ENCODE measurements at regions not wholly inside any gene's neighbourhood (a gene's known extent, or its start where the extent isn't known, plus 50 kb on each side); places are given as distances from the start of the nearest gene placed in this dataset.

DNA sequence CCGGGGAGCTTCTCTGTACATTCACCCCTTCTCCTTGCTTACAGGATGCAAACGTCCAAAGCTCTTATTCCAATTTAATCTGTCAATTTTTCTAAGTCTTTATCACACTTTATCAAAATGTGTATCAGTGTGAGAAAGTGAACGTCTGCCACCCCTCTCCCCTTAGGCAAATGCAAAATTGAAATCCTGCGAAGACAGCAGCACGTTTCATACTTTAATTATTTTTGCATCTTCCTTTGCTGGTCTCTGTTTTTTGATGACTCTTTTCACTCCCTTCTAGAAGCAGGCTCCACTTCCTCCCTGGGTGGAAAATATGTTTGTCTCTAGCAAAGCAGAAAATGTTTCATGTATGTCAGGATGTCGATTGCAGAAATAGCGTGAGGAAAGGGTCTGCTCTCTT is 576.5 kb upstream of the BRINP1 start:
- POLR2A ChIA-PET = no interaction called here
- FAIRE-seq = no peak
- H3K4me3 ChIP-seq (replicated peaks in 1 of 3; ENCODE audit: insufficient read depth in 1 of 3, low read depth in 1 of 3, low read length in 3 of 3) = no peak overlapping the region
- H3K4me1 ChIP-seq (ENCODE audit: control insufficient read depth, extremely low read depth, insufficient read depth, low read length) = no peaks in the 10 kb centered on the region
- no peak overlapping the region for H2AFZ ChIP-seq (ENCODE audit: low read depth, low read length)
- intact Hi-C loops (cut with micrococcal nuclease) = no loop called here
- no peaks in the 10 kb centered on the region for H3K9me1 ChIP-seq (replicated peaks; ENCODE audit: control insufficient read depth, extremely low read depth, insufficient read depth, low read length)
- H3K27ac ChIP-seq (ENCODE audit: insufficient read depth, low read depth, low read length) = no peak overlapping the region
- dilution Hi-C loops (cut with MboI; ENCODE audit: extremely low pct_ligation_motif_present, low sequenced_read_pairs) = no loop called here
- no peaks in the 10 kb centered on the region for H3K36me3 ChIP-seq (ENCODE audit: control insufficient read depth in 2 of 2, extremely low read depth in 1 of 2, insufficient read depth in 2 of 2, low read length in 2 of 2)
- no peak for TF ChIP-seq FOS (IDR thresholded peaks at IDR 0.05; ENCODE audit: borderline replicate concordance, insufficient read depth, low read length)
- TF ChIP-seq POLR2A (IDR thresholded peaks at IDR 0.05; ENCODE audit: low read depth, low read length) = no peak
- no peaks in the 10 kb centered on the region for H4K20me1 ChIP-seq (replicated peaks; ENCODE audit: control insufficient read depth, extremely low read depth, insufficient read depth, low read length)
- H3K79me2 ChIP-seq (ENCODE audit: control insufficient read depth, insufficient read depth, low read length) = no peaks in the 10 kb centered on the region
- peaks cover 2% of the 10 kb centered on the region for H3K9me3 ChIP-seq (replicated peaks; ENCODE audit: control insufficient read depth, insufficient read depth, low read length)
- no peak overlapping the region for H3K4me2 ChIP-seq (ENCODE audit: insufficient read depth, low read length)
- H3K27me3 ChIP-seq (ENCODE audit: control insufficient read depth in 2 of 2, insufficient read depth in 2 of 2, low read length in 2 of 2) = no peaks in the 10 kb centered on the region
- BruUV-seq (replicated peaks) = no TSS peak
- no peak for DNase-seq (ENCODE audit: low read depth, low spot score)
- H3K9ac ChIP-seq (replicated peaks; ENCODE audit: extremely low read depth, insufficient read depth, low read length) = no peak overlapping the region
- CTCF ChIA-PET = no interaction called here

DNA sequence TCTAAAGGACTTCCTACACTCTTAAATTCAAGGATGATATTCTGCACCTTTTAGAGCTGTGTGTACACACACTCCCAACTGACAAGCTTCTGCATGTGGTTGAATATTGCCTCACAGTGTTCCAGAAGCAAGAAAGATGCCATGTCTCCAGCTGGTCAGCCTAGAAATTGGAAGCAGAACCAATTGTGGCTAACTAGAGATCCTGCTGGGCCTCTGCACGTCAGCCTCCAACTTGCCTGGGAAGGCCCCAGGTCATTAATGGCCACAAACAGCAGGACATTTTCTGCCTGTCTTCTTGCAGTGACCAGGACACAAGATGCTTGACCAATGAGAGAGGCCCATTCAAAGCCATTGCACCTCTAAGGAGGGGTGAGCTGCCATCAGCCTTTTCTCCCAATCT is 571.9 kb upstream of the BRINP1 start:
- no peaks in the 10 kb centered on the region for H3K27me3 ChIP-seq (ENCODE audit: control insufficient read depth in 2 of 2, insufficient read depth in 2 of 2, low read length in 2 of 2)
- H3K36me3 ChIP-seq (ENCODE audit: control insufficient read depth in 2 of 2, extremely low read depth in 1 of 2, insufficient read depth in 2 of 2, low read length in 2 of 2) = no peaks in the 10 kb centered on the region
- TF ChIP-seq GATA2 (IDR thresholded peaks at IDR 0.05; ENCODE audit: insufficient read depth, insufficient read length, low read depth, low read length) (no peak), POLR2A (IDR thresholded peaks at IDR 0.05; ENCODE audit: low read depth, low read length) (no peak), JUN (IDR thresholded peaks at IDR 0.05; ENCODE audit: borderline replicate concordance, insufficient read depth, insufficient read length, low read depth) (no peak), POLR2AphosphoS5 (IDR thresholded peaks at IDR 0.05; ENCODE audit: insufficient read depth, low read depth, low read length) (no peak), EZH2 (IDR thresholded peaks at IDR 0.05; ENCODE audit: borderline replicate concordance, low read depth, low read length, severe bottlenecking) (no peak), MYC (IDR thresholded peaks at IDR 0.05; ENCODE audit: low read depth, low read length) (no peak)
- TF ChIP-seq, protein P1, sequence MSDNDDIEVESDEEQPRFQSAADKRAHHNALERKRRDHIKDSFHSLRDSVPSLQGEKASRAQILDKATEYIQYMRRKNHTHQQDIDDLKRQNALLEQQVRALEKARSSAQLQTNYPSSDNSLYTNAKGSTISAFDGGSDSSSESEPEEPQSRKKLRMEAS (IDR thresholded peaks at IDR 0.05; ENCODE audit: insufficient read depth, insufficient read length) = no peak
- ChIA-PET CTCF (no interaction called here), POLR2A (no interaction called here)
- H3K9me3 ChIP-seq (replicated peaks; ENCODE audit: control insufficient read depth, insufficient read depth, low read length) = no peaks in the 10 kb centered on the region
- dilution Hi-C loops (cut with MboI; ENCODE audit: extremely low pct_ligation_motif_present, low sequenced_read_pairs) (no loop called here), intact Hi-C loops (cut with micrococcal nuclease) (no loop called here)
- H3K4me1 ChIP-seq (ENCODE audit: control insufficient read depth, extremely low read depth, insufficient read depth, low read length) = no peaks in the 10 kb centered on the region
- H3K27ac ChIP-seq (ENCODE audit: insufficient read depth, low read depth, low read length) = no peak overlapping the region
- no peak for FAIRE-seq
- DNase-seq (ENCODE audit: low read depth, low spot score) = no peak
- BruUV-seq (replicated peaks) = no TSS peak
- no peaks in the 10 kb centered on the region for H4K20me1 ChIP-seq (replicated peaks; ENCODE audit: control insufficient read depth, extremely low read depth, insufficient read depth, low read length)
- H3K79me2 ChIP-seq (ENCODE audit: control insufficient read depth, insufficient read depth, low read length) = no peaks in the 10 kb centered on the region
- H3K4me3 ChIP-seq (replicated peaks in 1 of 3; ENCODE audit: insufficient read depth in 1 of 3, low read depth in 1 of 3, low read length in 3 of 3) = no peak overlapping the region
- H3K4me2 ChIP-seq (ENCODE audit: insufficient read depth, low read length) = no peak overlapping the region
- H3K9me1 ChIP-seq (replicated peaks; ENCODE audit: control insufficient read depth, extremely low read depth, insufficient read depth, low read length) = no peaks in the 10 kb centered on the region
- no peak overlapping the region for H2AFZ ChIP-seq (ENCODE audit: low read depth, low read length)
- H3K9ac ChIP-seq (replicated peaks; ENCODE audit: extremely low read depth, insufficient read depth, low read length) = no peak overlapping the region

Data from endothelial cell of umbilical vein (primary cell).